Progenitor cell of endocrine pancreas (in vitro differentiated cells): ENCODE measurements at regions not wholly inside any gene's neighbourhood (a gene's known extent, or its start where the extent isn't known, plus 50 kb on each side); places are given as distances from the start of the nearest gene placed in this dataset.

ENCODE experiments used
- DNase-seq: peaks from one replicate; pipeline ENCODE4 v3.0.0; 2021; ENCODE audit warnings: low spot score; ENCODE audit not compliant: unreplicated experiment
- H3K27ac Mint-ChIP-seq: 2 replicates; pipeline ENCODE4 v1.8.0; 2021; ENCODE audit warnings: mild to moderate bottlenecking, moderate library complexity, mixed read lengths
- H3K27me3 Mint-ChIP-seq: 2 replicates; pipeline ENCODE4 v1.8.0; 2021; ENCODE audit warnings: mixed read lengths
- H3K36me3 Mint-ChIP-seq: 2 replicates; pipeline ENCODE4 v1.8.0; 2022; ENCODE audit warnings: mixed read lengths; ENCODE audit not compliant: insufficient read depth
- H3K4me1 Mint-ChIP-seq: 2 replicates; pipeline ENCODE4 v1.8.0; 2021; ENCODE audit warnings: low read depth, mixed read lengths
- H3K4me3 Mint-ChIP-seq: 2 replicates; pipeline ENCODE4 v1.8.0; 2021; ENCODE audit warnings: low read depth, mild to moderate bottlenecking, moderate library complexity, mixed read lengths
- H3K9me3 Mint-ChIP-seq: 2 replicates; pipeline ENCODE4 v1.8.0; 2021; ENCODE audit warnings: low read depth, mixed read lengths
- TF ChIP-seq, protein P1 (sequence below): fragments of 200-600 bp; sonication (generic); IDR thresholded peaks from one replicate; pipeline ENCODE4 v1.5.0; 2021; ENCODE audit warnings: antibody characterized with exemption, mild to moderate bottlenecking; ENCODE audit not compliant: unreplicated experiment

DNA sequence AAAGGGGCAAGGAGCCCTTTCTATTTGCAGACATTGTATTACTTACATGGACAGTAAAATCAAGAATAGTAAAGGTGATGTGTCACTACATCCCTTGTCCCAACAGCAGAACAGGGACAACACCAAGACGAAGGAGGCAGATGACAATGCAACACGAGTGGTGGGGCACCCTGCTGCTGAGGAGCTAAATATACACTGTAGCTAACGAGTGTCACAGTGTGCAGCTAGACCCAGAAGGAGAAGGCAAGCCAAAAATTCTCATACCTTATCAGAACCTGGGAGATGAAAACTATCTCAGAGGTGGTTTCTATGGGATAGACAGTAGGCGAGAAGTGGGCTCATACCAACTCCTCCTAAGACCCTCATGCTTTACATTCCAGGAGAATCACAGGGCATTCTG is 518.4 kb upstream of the LRRTM1 start:
- Mint-ChIP-seq H3K36me3 (no peaks in the 10 kb centered on the region), H3K4me1 (no peaks in the 10 kb centered on the region), H3K27me3 (no peaks in the 10 kb centered on the region), H3K4me3 (no peak overlapping the region), H3K9me3 (peaks cover 16% of the 10 kb centered on the region), H3K27ac (no peak overlapping the region)
- TF ChIP-seq, protein P1, sequence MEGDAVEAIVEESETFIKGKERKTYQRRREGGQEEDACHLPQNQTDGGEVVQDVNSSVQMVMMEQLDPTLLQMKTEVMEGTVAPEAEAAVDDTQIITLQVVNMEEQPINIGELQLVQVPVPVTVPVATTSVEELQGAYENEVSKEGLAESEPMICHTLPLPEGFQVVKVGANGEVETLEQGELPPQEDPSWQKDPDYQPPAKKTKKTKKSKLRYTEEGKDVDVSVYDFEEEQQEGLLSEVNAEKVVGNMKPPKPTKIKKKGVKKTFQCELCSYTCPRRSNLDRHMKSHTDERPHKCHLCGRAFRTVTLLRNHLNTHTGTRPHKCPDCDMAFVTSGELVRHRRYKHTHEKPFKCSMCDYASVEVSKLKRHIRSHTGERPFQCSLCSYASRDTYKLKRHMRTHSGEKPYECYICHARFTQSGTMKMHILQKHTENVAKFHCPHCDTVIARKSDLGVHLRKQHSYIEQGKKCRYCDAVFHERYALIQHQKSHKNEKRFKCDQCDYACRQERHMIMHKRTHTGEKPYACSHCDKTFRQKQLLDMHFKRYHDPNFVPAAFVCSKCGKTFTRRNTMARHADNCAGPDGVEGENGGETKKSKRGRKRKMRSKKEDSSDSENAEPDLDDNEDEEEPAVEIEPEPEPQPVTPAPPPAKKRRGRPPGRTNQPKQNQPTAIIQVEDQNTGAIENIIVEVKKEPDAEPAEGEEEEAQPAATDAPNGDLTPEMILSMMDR, result no peak
- DNase-seq, result no peak

DNA sequence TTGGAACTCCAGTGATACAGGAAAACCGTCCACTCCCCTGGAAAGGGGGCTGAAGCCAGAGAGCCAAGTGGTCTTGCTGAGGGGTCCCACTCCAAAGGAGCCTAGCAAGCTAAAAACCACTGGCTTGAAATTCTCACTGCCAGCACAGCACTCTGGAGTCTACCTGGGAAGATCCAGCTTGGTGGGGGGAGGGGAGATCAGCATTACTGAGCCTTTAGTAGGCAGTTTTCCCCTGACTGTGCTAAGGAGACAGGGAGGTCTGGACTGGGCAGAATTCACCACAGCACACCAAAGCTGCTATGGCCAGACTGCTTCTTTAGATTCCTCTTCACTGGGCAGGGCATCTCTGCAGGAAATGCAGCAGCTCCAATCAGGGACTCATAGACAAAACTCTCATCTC is 510.7 kb upstream of the LRRTM1 start:
- Mint-ChIP-seq H3K27ac (no peak overlapping the region), H3K27me3 (no peaks in the 10 kb centered on the region), H3K4me1 (no peaks in the 10 kb centered on the region), H3K4me3 (no peak overlapping the region), H3K9me3 (peaks cover 38% of the 10 kb centered on the region), H3K36me3 (no peaks in the 10 kb centered on the region)
- TF ChIP-seq, protein P1, result no peak
- no peak for DNase-seq

DNA sequence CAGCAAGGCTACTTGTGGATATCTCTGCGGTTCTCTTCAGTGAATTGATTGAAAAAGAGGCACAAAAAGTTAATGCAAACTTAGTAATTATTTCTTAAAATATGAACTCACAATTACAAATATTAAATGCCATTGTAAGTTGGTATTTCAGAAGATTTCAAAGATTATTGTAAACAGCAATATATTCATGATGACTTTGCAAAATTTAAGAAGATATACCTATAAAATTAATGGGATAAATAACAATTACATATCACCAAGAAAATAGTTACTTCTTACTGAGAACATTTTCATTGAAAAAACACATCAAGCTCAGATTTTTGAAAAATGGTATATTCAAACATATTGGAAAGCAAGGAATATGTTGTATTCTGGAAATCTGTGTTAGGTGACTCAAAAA is 482.0 kb upstream of the LRRTM1 start:
- Mint-ChIP-seq H3K27ac (no peak overlapping the region), H3K9me3 (peaks cover 5% of the 10 kb centered on the region), H3K4me3 (no peak overlapping the region), H3K27me3 (no peaks in the 10 kb centered on the region), H3K4me1 (no peaks in the 10 kb centered on the region), H3K36me3 (peaks cover 1% of the 10 kb centered on the region)
- TF ChIP-seq, protein P1, result no peak
- no peak for DNase-seq

DNA sequence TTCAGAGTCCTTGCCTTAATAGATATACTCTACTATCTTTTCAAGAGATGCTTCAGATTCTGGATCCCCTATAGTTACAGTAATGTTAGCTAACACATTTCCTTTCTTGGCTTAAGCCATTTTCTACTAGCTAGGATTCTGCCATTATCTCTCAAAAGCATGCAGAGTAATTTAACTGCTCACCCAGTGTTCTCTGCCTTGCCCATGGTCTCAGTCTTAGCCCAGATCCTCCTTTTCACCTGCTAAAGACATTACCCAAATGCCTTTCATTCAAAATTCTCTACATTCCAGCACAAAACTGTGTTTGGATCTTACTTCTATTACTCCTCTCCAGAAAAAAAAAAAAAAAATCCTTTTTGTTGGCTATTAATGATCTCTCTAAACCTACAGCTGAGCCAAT is 474.2 kb upstream of the LRRTM1 start:
- DNase-seq, result no peak
- Mint-ChIP-seq H3K4me1 (peaks cover 1% of the 10 kb centered on the region), H3K27me3 (no peaks in the 10 kb centered on the region), H3K27ac (peak overlapping the region; percentile 56), H3K36me3 (peaks cover 1% of the 10 kb centered on the region), H3K4me3 (no peak overlapping the region), H3K9me3 (peaks cover 5% of the 10 kb centered on the region)
- TF ChIP-seq, protein P1, result no peak

DNA sequence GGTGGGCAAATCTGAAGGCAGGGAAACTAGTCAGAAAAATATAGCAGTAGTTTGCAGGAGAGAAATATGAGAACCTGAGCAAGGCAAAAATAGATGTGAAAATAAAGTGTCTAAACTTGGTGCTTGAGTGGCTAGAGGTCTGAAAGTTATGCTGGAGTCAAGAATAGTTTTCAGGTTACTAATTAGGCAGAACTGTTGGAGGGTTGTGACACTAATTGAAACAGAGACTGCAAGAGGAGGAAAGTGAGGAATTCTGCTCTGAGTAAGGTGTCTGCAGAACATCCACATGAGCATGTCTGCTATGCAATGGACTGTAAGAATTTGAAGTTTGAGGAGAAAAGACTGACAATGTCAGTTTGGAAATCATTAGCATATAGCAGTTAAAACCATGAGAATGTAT is 444.0 kb upstream of the LRRTM1 start:
- H3K9me3 Mint-ChIP-seq, result no peaks in the 10 kb centered on the region

More for the DNA sequence above, 444.0 kb upstream of the LRRTM1 start:
- H3K4me3 Mint-ChIP-seq, result no peak overlapping the region
- no peak overlapping the region for H3K27ac Mint-ChIP-seq
- TF ChIP-seq, protein P1, result no peak
- DNase-seq, result no peak
- no peaks in the 10 kb centered on the region for H3K36me3 Mint-ChIP-seq
- H3K4me1 Mint-ChIP-seq, result no peaks in the 10 kb centered on the region
- no peaks in the 10 kb centered on the region for H3K27me3 Mint-ChIP-seq
